Mucosa of stomach (tissue), 1 donor: ENCODE measurements at regions not wholly inside any gene's neighbourhood (a gene's known extent, or its start where the extent isn't known, plus 50 kb on each side); places are given as distances from the start of the nearest gene placed in this dataset.

Experiments
- H3K27me3 ChIP-seq: one replicate; pipeline ENCODE4 v1.7.0; 2013; ENCODE audit warnings: mild to moderate bottlenecking, low read length; ENCODE audit not compliant: control insufficient read depth, insufficient read depth
- H3K36me3 ChIP-seq: one replicate; pipeline ENCODE4 v1.7.0; 2013; ENCODE audit warnings: low read length; ENCODE audit not compliant: control insufficient read depth, insufficient read depth
- H3K4me1 ChIP-seq: one replicate; pipeline ENCODE4 v1.7.0; 2013; ENCODE audit warnings: mild to moderate bottlenecking, low read length; ENCODE audit not compliant: control insufficient read depth, insufficient read depth
- H3K4me3 ChIP-seq: one replicate; pipeline ENCODE4 v1.7.0; 2013; ENCODE audit warnings: low read length
- H3K9ac ChIP-seq: one replicate; pipeline ENCODE4 v1.7.0; 2013; ENCODE audit warnings: mild to moderate bottlenecking, low read length, moderate library complexity
- H3K9me3 ChIP-seq: one replicate; pipeline ENCODE4 v1.7.0; 2013; ENCODE audit warnings: mild to moderate bottlenecking, low read length, moderate library complexity; ENCODE audit not compliant: control insufficient read depth
- donor health status: Pancreatic carcinoma.

GRCh38 chr3:23696842-23697241 lies 108.9 kb upstream of the UBE2E1 start:
- Histone ChIP-seq H3K9me3 (no peaks in the 10 kb centered on the region), H3K4me1 (no peaks in the 10 kb centered on the region), H3K4me3 (no peak overlapping the region), H3K27me3 (no peaks in the 10 kb centered on the region), H3K9ac (no peak overlapping the region), H3K36me3 (no peaks in the 10 kb centered on the region)

GRCh38 chr3:23697416-23697815 lies 108.3 kb upstream of the UBE2E1 start:
- H3K36me3 ChIP-seq = no peaks in the 10 kb centered on the region
- no peak overlapping the region for H3K9ac ChIP-seq
- H3K4me3 ChIP-seq = no peak overlapping the region
- no peaks in the 10 kb centered on the region for H3K9me3 ChIP-seq
- no peaks in the 10 kb centered on the region for H3K27me3 ChIP-seq
- no peaks in the 10 kb centered on the region for H3K4me1 ChIP-seq

GRCh38 chr3:23698652-23699313 lies 107.0 kb upstream of the UBE2E1 start:
- no peaks in the 10 kb centered on the region for H3K4me1 ChIP-seq
- H3K4me3 ChIP-seq = no peak overlapping the region
- no peaks in the 10 kb centered on the region for H3K36me3 ChIP-seq
- H3K9me3 ChIP-seq = no peaks in the 10 kb centered on the region
- no peak overlapping the region for H3K9ac ChIP-seq
- no peaks in the 10 kb centered on the region for H3K27me3 ChIP-seq

GRCh38 chr3:23700616-23701015 lies 105.1 kb upstream of the UBE2E1 start:
- Histone ChIP-seq H3K9ac (no peak overlapping the region), H3K27me3 (peaks cover 6% of the 10 kb centered on the region), H3K9me3 (no peaks in the 10 kb centered on the region), H3K4me3 (no peak overlapping the region), H3K4me1 (no peaks in the 10 kb centered on the region), H3K36me3 (no peaks in the 10 kb centered on the region)

- peaks cover 10% of the 10 kb centered on the region for H3K27me3 ChIP-seq
- H3K36me3 ChIP-seq = no peaks in the 10 kb centered on the region
- no peaks in the 10 kb centered on the region for H3K9me3 ChIP-seq
- H3K4me3 ChIP-seq = no peak overlapping the region
- no peaks in the 10 kb centered on the region for H3K4me1 ChIP-seq
- H3K9ac ChIP-seq = no peak overlapping the region
These were observed 103.8 kb upstream of the UBE2E1 start for GRCh38 chr3:23701716-23702597.

GRCh38 chr3:23704298-23704697 lies 101.5 kb upstream of the UBE2E1 start:
- no peaks in the 10 kb centered on the region for H3K4me1 ChIP-seq
- H3K4me3 ChIP-seq = no peak overlapping the region
- H3K36me3 ChIP-seq = no peaks in the 10 kb centered on the region
- H3K9ac ChIP-seq = no peak overlapping the region
- H3K27me3 ChIP-seq = peaks cover 10% of the 10 kb centered on the region
- no peaks in the 10 kb centered on the region for H3K9me3 ChIP-seq

GRCh38 chr3:23706111-23706510 lies 99.6 kb upstream of the UBE2E1 start:
- H3K4me3 ChIP-seq = no peak overlapping the region
- H3K4me1 ChIP-seq = no peaks in the 10 kb centered on the region
- H3K36me3 ChIP-seq = no peaks in the 10 kb centered on the region
- no peaks in the 10 kb centered on the region for H3K9me3 ChIP-seq
- H3K27me3 ChIP-seq = peaks cover 14% of the 10 kb centered on the region
- H3K9ac ChIP-seq = no peak overlapping the region

GRCh38 chr3:23709987-23710386 lies 95.8 kb upstream of the UBE2E1 start:
- H3K36me3 ChIP-seq = no peaks in the 10 kb centered on the region
- H3K9me3 ChIP-seq = no peaks in the 10 kb centered on the region
- H3K27me3 ChIP-seq = peaks cover 32% of the 10 kb centered on the region
- H3K4me1 ChIP-seq = no peaks in the 10 kb centered on the region
- no peak overlapping the region for H3K9ac ChIP-seq
- no peak overlapping the region for H3K4me3 ChIP-seq

- Histone ChIP-seq H3K27me3 (peaks cover 27% of the 10 kb centered on the region), H3K9ac (no peak overlapping the region), H3K36me3 (no peaks in the 10 kb centered on the region), H3K4me1 (no peaks in the 10 kb centered on the region), H3K4me3 (no peak overlapping the region), H3K9me3 (no peaks in the 10 kb centered on the region)
These were observed 95.2 kb upstream of the UBE2E1 start for GRCh38 chr3:23710555-23710954.

GRCh38 chr3:23711916-23712494 lies 93.8 kb upstream of the UBE2E1 start:
- no peaks in the 10 kb centered on the region for H3K9me3 ChIP-seq
- H3K36me3 ChIP-seq = no peaks in the 10 kb centered on the region
- H3K4me1 ChIP-seq = no peaks in the 10 kb centered on the region
- no peak overlapping the region for H3K9ac ChIP-seq
- H3K4me3 ChIP-seq = no peak overlapping the region
- peaks cover 21% of the 10 kb centered on the region for H3K27me3 ChIP-seq

GRCh38 chr3:23712656-23713559 lies 92.8 kb upstream of the UBE2E1 start:
- no peaks in the 10 kb centered on the region for H3K9me3 ChIP-seq
- no peak overlapping the region for H3K9ac ChIP-seq
- no peaks in the 10 kb centered on the region for H3K4me1 ChIP-seq
- no peaks in the 10 kb centered on the region for H3K36me3 ChIP-seq
- peaks cover 21% of the 10 kb centered on the region for H3K27me3 ChIP-seq
- no peak overlapping the region for H3K4me3 ChIP-seq
